NCI-H146 treated with DMSO at 0.1 percent for 48 hours (cell line): ENCODE measurements at regions not wholly inside any gene's neighbourhood (a gene's known extent, or its start where the extent isn't known, plus 50 kb on each side); places are given as distances from the start of the nearest gene placed in this dataset.

ENCODE experiments used
- DNase-seq: peaks from one replicate; lab custom pipeline; 2025; ENCODE audit not compliant: unreplicated experiment; lab: John Stamatoyannopoulos, UW

- DNase-seq: no peak
These were observed 154.7 kb upstream of the ANKH start for GRCh38 chr5:15026011-15026893.

GRCh38 chr5:15023846-15024245 is 152.3 kb upstream of the ANKH start:
- DNase-seq: no peak

GRCh38 chr5:15023266-15023665 is 151.7 kb upstream of the ANKH start:
- DNase-seq: no peak

- DNase-seq: no peak
These were observed 149.9 kb upstream of the ANKH start for GRCh38 chr5:15021266-15022046.

DNA sequence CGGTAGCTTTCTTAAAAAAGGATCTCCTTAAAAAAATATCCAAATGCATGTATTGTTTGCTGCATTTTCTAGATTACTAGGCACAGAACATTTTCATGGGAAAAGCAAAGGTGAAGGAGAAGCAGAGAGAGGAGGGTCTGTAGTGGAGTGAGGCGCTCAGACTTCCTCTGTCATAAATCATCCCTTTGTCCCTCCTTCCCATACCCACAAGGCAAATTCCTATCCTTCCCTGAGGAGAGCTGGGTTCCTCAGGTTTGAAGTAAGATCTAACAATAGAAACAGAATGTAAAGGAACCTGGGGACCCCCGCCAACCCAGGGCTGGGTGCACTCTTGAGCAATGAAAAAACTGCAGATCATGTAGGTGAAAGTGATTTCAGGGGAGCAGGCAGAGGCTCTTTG is 149.2 kb upstream of the ANKH start:
- no peak for DNase-seq

GRCh38 chr5:15014809-15015208 is 143.2 kb upstream of the ANKH start:
- DNase-seq: no peak

- DNase-seq: peak; percentile 41
These were observed 142.3 kb upstream of the ANKH start for GRCh38 chr5:15013654-15014463.

- no peak for DNase-seq
These were observed 140.5 kb upstream of the ANKH start for GRCh38 chr5:15012061-15012460.

DNA sequence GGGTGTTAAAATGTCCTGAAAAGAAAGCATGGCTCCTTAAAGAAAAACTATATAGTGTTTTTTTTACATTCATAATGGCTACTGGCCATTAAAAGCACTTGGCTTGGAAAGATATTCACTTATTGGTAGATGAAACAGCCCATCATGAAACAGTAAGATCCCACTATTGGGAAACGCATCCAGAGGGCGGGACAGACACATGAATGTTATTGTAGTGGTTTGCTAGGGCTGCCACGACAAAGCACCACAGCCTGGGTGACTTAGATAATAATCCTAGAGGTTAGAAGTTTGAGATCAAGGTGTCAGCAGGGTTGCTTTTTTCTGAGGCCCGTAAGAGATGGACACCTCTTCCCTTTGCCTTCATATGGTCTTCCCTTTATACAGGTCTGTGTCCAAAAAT is 139.4 kb upstream of the ANKH start:
- no peak for DNase-seq

DNA sequence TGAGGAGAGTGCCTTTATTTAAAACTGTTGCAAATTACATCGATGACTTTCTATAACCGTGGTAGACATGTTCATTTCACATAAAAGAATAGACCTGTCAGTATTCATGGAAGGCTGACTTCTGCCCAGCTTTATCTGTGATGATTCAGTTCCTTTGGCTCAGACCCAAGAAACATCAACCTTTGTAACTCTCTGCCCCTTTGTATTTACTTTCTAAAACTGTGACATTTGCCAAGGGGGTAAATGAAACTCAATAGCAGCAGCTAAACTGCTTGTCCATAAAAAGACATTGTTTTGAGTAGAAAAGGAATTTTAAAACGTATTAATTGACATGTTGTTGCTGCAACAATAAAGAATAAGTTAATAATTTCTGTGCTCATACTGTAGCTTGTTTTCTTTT is 137.8 kb upstream of the ANKH start:
- DNase-seq: peak; percentile 72

DNA sequence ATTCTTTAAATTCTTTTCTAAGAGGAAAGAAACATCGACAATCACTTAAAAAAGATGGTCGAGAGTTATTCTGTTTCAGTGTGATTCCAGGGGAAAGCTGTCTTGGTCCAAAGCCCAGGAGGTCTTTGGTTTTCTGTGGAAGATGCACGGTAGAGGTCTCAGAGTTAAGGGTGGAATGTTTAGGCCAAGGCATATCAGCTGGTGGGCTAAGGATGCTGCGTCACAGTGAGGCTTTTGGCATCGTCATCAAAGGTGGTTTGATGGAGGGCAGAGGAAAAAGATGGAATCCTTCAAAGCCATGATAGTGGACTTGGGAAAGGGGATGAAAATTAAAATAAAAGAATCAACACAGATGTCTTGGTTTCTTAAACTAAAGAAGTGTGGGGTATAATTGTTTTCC is 137.3 kb upstream of the ANKH start:
- no peak for DNase-seq

DNA sequence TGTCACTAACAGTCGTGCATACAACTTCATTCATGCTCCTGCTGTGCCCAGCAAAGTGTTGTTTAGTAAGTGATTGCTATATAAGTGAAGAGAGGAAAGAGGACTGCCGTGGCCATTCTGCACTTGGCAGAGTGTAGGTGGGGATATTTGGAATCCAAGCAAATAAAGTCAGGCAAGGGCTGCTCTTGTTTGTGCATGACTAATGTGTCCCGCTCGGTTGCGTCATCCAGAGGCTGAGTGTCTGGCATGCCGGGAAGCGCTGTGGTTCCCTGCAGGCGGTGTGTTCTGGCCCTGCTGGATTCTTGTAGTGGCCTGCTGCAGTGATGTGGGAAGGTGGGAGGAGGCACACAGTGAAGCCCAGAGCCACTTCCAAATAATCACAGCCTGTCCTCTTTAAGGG is 136.9 kb upstream of the ANKH start:
- DNase-seq: no peak

- no peak for DNase-seq
These were observed 136.1 kb upstream of the ANKH start for GRCh38 chr5:15007646-15008045.

- DNase-seq: no peak
These were observed 132.9 kb upstream of the ANKH start for GRCh38 chr5:15004506-15004905.

- peak; percentile 59 for DNase-seq
These were observed 131.9 kb upstream of the ANKH start for GRCh38 chr5:15003511-15003920.

DNA sequence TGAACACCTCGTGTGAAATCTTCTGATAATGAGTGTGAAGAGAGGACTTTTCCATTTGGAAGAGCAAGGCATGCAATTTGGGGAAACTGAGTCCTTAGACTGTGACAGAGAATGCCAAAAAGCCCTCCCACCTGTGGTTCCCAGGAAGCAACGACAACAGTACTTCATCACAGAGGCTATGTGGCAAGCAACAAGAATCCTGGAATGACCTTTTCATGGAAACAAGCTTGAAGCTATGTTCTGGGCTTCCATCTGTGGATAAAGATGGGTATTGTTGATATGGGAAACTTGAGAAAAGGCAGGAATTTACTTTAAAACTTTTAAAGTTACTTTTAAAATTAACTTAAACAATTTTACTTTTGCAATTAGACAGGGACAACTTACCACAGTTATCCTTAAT is 131.2 kb upstream of the ANKH start:
- DNase-seq: no peak

- no peak for DNase-seq
These were observed 130.6 kb upstream of the ANKH start for GRCh38 chr5:15002173-15002572.

DNA sequence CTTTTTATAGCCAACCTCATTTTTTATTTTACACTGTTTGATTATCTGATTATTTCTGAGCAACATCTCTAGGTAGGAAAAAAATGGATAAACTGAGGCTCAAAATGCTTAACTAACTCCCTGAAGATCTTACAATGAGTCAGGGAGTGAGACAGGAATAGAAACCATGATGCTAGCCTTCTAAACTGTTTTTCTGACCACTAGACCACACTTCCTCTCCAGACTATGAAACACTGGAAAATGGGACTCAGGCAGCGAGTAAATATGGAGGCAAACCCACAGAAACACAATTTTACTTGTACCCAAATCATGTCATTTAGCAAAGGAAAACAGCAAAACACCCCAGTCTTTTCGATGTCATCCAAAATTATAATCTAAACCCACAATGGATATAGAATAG is 129.9 kb upstream of the ANKH start:
- DNase-seq: no peak

GRCh38 chr5:14998491-14998890 is 126.9 kb upstream of the ANKH start:
- no peak for DNase-seq

GRCh38 chr5:14996997-14997396 is 125.4 kb upstream of the ANKH start:
- no peak for DNase-seq

DNA sequence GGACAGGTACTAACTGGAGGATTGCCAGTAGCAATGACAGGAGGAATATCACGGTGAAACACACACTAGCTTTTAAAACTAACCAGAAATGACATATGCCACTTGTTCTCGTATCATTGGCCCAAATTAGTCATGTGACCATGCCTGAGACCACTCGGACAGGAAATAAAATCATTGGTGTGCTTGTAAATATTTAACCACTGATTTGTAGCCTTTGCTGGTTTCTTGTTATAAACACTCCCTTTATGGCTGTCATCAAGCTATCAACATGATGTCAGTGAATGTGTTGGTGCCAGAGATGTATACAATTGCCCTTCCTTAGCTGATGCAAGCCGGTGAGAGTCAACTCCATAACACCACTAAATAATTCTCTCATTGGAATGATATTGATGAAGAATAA is 123.7 kb upstream of the ANKH start:
- DNase-seq: no peak
